ENCODE measurements at regions not wholly inside any gene's neighbourhood (a gene's known extent, or its start where the extent isn't known, plus 50 kb on each side); places are given as distances from the start of the nearest gene placed in this dataset.

- TF ChIP-seq ZFX (IDR thresholded peaks at IDR 0.05) = no peak
- TF ChIP-seq CTCF (conservative IDR thresholded peaks at IDR 0.05) = no peak
- H3K27ac ChIP-seq = no peak overlapping the region
Observed at GRCh38 chr12:84745127-84745526, 167.5 kb downstream of the SLC6A15 start.

- no peak overlapping the region for H3K27ac ChIP-seq
- no peak for TF ChIP-seq ZFX (IDR thresholded peaks at IDR 0.05)
- TF ChIP-seq CTCF (conservative IDR thresholded peaks at IDR 0.05) = no peak
Observed at GRCh38 chr12:84741692-84742091, 170.9 kb downstream of the SLC6A15 start.

GRCh38 chr12:84741031-84741430 is 171.6 kb downstream of the SLC6A15 start:
- TF ChIP-seq CTCF (conservative IDR thresholded peaks at IDR 0.05) (no peak), ZFX (IDR thresholded peaks at IDR 0.05) (no peak)
- H3K27ac ChIP-seq = no peak overlapping the region

GRCh38 chr12:84740602-84741001 is 172.0 kb downstream of the SLC6A15 start:
- TF ChIP-seq CTCF (conservative IDR thresholded peaks at IDR 0.05) (no peak), ZFX (IDR thresholded peaks at IDR 0.05) (no peak)
- no peak overlapping the region for H3K27ac ChIP-seq

- no peak overlapping the region for H3K27ac ChIP-seq
- TF ChIP-seq ZFX (IDR thresholded peaks at IDR 0.05) = no peak
- no peak for TF ChIP-seq CTCF (conservative IDR thresholded peaks at IDR 0.05)
Observed at GRCh38 chr12:84738481-84738972, 174.1 kb downstream of the SLC6A15 start.

- no peak overlapping the region for H3K27ac ChIP-seq
- TF ChIP-seq ZFX (IDR thresholded peaks at IDR 0.05) = no peak
- no peak for TF ChIP-seq CTCF (conservative IDR thresholded peaks at IDR 0.05)
Observed at GRCh38 chr12:84732828-84733340, 179.7 kb downstream of the SLC6A15 start.

GRCh38 chr12:84730561-84731162 is 181.9 kb downstream of the SLC6A15 start:
- no peak overlapping the region for H3K27ac ChIP-seq
- TF ChIP-seq ZFX (IDR thresholded peaks at IDR 0.05) = no peak
- TF ChIP-seq CTCF (conservative IDR thresholded peaks at IDR 0.05) = no peak
